Upper lobe of left lung (tissue), 6 donors: ENCODE measurements at regions not wholly inside any gene's neighbourhood (a gene's known extent, or its start where the extent isn't known, plus 50 kb on each side); places are given as distances from the start of the nearest gene placed in this dataset.

Experiments used
- ATAC-seq, 2 donors: fragments of 200-7000 bp; cut with Tn5 transposase; one replicate each; pipeline ENCODE4 v1.9.1; 2022; ENCODE audit warnings: mild to moderate bottlenecking in 2 of 2, moderate library complexity in 2 of 2; ENCODE audit not compliant: low FRiP score in 2 of 2
- DNase-seq, 2 donors: peaks; one replicate each; pipeline ENCODE4 v3.0.0-alpha.2; 2019 to 2020
- H3K27ac ChIP-seq, 4 donors: fragments of 200-600 bp; sonication (generic); one replicate each; pipeline ENCODE4 v1.5.1; 2016 to 2019
- H3K27me3 ChIP-seq, 4 donors: fragments of 200-600 bp; sonication (generic); one replicate each; pipeline ENCODE4 v1.5.1; 2017 to 2019
- H3K36me3 ChIP-seq, 4 donors: fragments of 200-600 bp; sonication (generic); one replicate each; pipeline ENCODE4 v1.5.1; 2016 to 2019
- H3K4me1 ChIP-seq, 4 donors: fragments of 200-600 bp; sonication (generic); one replicate each; pipeline ENCODE4 v1.5.1; 2018 to 2019
- H3K4me3 ChIP-seq, 4 donors: fragments of 200-600 bp; sonication (generic); one replicate each; pipeline ENCODE4 v1.5.1; 2017 to 2019; ENCODE audit warnings: mild to moderate bottlenecking in 2 of 4, moderate library complexity in 1 of 4
- H3K9me3 ChIP-seq, 4 donors: fragments of 200-600 bp; sonication (generic); one replicate each; pipeline ENCODE4 v1.5.1; 2018 to 2019
- EP300 ChIP-seq, 4 donors: sonication (generic); formaldehyde crosslinking; IDR thresholded peaks; one replicate each; pipeline ENCODE4 v1.5.1; 2017; ENCODE audit warnings: antibody characterized with exemption in 4 of 4, control low read depth in 2 of 4
- POLR2A ChIP-seq, 4 donors: fragments of 450-650 bp; IDR thresholded peaks; one replicate each; pipeline ENCODE4 v1.5.1; 2016 to 2017; ENCODE audit warnings: antibody characterized with exemption in 4 of 4, mild to moderate bottlenecking in 2 of 4
- POLR2AphosphoS5 ChIP-seq, 2 donors: sonication (generic); formaldehyde crosslinking; IDR thresholded peaks; one replicate each; pipeline ENCODE4 v1.5.1; 2017; ENCODE audit warnings: antibody characterized with exemption in 2 of 2
- WGBS, 2 donors: methylation state at CpG; one replicate each; pipeline ENCODE4 v1.1.5; 2017 to 2018; 5-methylcytosine and 5-hydroxymethylcytosine counted together
- TF ChIP-seq, protein P1 (sequence below), 6 experiments: fragments of 450-650 bp in 4 of 6; fragments of 200-600 bp in 2 of 6; sonication (generic) in 2 of 6; IDR thresholded peaks; one replicate each; pipeline ENCODE4 v1.5.1; 2016 to 2019; ENCODE audit warnings: antibody characterized with exemption in 6 of 6
- donor health status: DM: no; HTN: no; CAD: no; lungs with moderate emphysema.
- donor health status: DM: no; HTN: yes; CAD: no; lungs with severe emphysema.

DNA sequence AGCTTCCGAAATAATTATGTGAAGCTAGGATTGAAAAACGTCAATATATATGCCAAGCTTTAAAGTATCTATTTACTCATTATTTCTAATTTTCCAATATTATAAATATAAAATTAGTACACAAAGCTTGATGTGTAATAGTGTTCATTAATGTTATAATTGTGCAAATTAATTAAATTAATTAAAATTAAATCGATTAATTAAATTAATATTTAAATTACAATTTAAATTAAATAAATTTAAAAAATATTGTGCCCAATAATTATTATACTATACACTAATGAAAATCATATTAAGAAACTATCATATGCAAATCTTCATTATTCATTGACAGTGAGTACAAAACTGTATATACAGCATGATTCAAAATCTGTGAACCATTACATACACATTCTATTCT lies 409.8 kb downstream of the FAM170A start:
- WGBS, 2 donors: 61 to 78% methylated on average over 3 of the region's 3 CpGs
- Histone ChIP-seq H3K4me1 (no peaks in the 10 kb centered on the region), H3K4me3 (no peak overlapping the region), H3K9me3 (no peaks in the 10 kb centered on the region), H3K27me3 (no peaks in the 10 kb centered on the region), H3K36me3 (no peaks in the 10 kb centered on the region), H3K27ac (no peak overlapping the region)
- DNase-seq (no peak), ATAC-seq (no peak)
- TF ChIP-seq POLR2AphosphoS5 (IDR thresholded peaks at IDR 0.05) (no peak), POLR2A (IDR thresholded peaks at IDR 0.05) (no peak), EP300 (IDR thresholded peaks at IDR 0.05) (no peak)
- TF ChIP-seq, protein P1, sequence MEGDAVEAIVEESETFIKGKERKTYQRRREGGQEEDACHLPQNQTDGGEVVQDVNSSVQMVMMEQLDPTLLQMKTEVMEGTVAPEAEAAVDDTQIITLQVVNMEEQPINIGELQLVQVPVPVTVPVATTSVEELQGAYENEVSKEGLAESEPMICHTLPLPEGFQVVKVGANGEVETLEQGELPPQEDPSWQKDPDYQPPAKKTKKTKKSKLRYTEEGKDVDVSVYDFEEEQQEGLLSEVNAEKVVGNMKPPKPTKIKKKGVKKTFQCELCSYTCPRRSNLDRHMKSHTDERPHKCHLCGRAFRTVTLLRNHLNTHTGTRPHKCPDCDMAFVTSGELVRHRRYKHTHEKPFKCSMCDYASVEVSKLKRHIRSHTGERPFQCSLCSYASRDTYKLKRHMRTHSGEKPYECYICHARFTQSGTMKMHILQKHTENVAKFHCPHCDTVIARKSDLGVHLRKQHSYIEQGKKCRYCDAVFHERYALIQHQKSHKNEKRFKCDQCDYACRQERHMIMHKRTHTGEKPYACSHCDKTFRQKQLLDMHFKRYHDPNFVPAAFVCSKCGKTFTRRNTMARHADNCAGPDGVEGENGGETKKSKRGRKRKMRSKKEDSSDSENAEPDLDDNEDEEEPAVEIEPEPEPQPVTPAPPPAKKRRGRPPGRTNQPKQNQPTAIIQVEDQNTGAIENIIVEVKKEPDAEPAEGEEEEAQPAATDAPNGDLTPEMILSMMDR (IDR thresholded peaks at IDR 0.05): no peak

DNA sequence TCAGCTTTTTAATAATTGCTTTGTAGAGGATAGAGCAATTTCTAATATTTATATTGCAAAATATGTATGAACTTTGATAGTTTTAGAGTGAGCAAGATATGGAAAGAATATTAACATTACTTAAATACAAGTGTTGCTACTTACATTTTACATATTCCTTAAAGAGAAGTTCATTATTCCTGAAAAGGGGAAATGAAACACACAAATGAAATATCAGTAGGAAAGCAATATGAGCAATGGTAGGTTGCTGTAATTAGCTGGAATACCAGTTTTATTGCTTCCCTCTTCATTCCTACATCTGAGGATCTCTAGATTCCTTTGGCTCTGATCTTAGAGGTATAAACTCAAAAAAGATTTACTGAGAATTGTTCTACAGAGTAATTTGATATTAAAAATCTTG lies 414.1 kb downstream of the FAM170A start:
- no peak for TF ChIP-seq POLR2AphosphoS5 (IDR thresholded peaks at IDR 0.05)
- TF ChIP-seq POLR2A (IDR thresholded peaks at IDR 0.05): no peak
- TF ChIP-seq EP300 (IDR thresholded peaks at IDR 0.05): no peak
- TF ChIP-seq, protein P1 (IDR thresholded peaks at IDR 0.05): no peak
- ATAC-seq (no peak), DNase-seq (no peak)

DNA sequence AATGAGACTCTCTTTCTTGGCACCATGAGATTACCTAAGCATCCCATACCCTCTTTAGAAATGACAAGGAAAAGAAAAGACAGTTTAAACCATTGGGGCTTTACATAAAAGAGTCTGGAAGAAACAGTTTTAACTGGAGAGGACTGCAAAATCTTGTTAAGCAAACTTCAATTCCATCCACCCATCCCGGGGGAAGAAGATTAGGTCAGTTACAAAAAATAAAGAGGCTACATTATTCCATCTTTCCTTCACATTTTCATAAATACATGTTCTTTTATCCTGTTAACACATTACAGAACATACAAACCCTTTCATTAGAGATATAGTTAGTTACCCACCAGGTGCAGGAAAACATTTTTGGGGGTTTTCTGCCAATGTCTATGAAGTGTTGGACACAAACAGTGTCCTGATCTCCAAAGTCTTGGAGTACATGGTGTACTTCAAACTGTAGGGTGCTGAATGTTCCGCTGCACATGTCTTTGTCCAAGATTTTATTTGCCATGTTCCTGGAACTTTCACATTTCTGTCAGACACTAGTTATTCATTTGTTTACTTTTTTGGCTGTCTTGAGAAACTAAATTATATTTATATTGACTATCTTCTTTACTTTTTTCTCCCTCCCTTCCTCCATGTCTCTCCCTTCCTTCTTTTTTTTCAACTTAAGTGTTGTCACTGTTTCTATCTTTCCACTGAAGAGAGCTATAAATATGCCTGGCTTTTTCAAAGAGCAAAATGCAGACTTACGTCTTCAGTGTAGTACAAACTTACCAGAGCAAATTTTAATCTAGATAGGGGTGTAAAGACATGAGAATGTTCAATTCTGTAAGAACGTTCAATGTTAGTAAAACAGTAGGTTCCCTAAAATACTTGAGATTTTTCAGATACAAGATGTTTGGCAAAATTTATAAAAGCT lies 410.9 kb upstream of the PRR16 start:
- TF ChIP-seq POLR2AphosphoS5 (IDR thresholded peaks at IDR 0.05) (peak in 1 of 2 donors; percentile 49), POLR2A (IDR thresholded peaks at IDR 0.05) (no peak), EP300 (IDR thresholded peaks at IDR 0.05) (peak in 2 of 4 donors; percentile 83 to 95)
- TF ChIP-seq, protein P1 (IDR thresholded peaks at IDR 0.05): no peak
- H3K27me3 ChIP-seq: no peaks in the 10 kb centered on the region
- no peaks in the 10 kb centered on the region for H3K4me1 ChIP-seq
- H3K27ac ChIP-seq: peak overlapping the region in 1 of 4 donors; percentile 57
- H3K36me3 ChIP-seq: no peaks in the 10 kb centered on the region
- DNase-seq: no peak
- H3K9me3 ChIP-seq: no peaks in the 10 kb centered on the region
- 65 to 75% methylated on average over 4 of the region's 4 CpGs for WGBS, 2 donors
- no peak for ATAC-seq
- no peak overlapping the region for H3K4me3 ChIP-seq

More for the DNA sequence above, 414.1 kb downstream of the FAM170A start:
- Histone ChIP-seq H3K27ac (no peak overlapping the region), H3K27me3 (no peaks in the 10 kb centered on the region), H3K36me3 (no peaks in the 10 kb centered on the region), H3K9me3 (no peaks in the 10 kb centered on the region), H3K4me1 (no peaks in the 10 kb centered on the region), H3K4me3 (no peak overlapping the region)

DNA sequence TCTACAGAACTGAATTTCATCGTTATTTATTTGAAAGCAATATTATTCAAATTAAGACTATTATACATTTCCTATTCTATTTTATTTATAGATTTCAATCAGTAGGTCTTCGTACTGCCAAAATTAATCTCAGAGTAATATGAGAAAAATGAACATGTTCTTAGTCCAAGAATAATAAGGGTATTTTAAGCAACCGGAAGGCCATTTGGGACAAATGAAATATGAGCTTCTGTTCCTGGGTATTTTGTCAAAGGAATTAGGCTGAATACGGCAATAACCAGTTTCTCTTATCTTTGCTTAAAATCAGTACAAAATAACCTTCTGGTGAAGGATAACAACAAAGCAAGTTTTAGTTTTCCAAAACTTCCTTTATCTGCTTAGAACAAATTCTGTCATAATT lies 410.3 kb upstream of the PRR16 start:
- TF ChIP-seq, protein P1 (IDR thresholded peaks at IDR 0.05): no peak
- H3K27ac ChIP-seq: no peak overlapping the region
- ATAC-seq (no peak), DNase-seq (no peak)
- no peaks in the 10 kb centered on the region for H3K9me3 ChIP-seq
- no peak overlapping the region for H3K4me3 ChIP-seq
- WGBS, 2 donors: 72 to 84% methylated on average over 4 of the region's 4 CpGs
- no peaks in the 10 kb centered on the region for H3K4me1 ChIP-seq
- no peaks in the 10 kb centered on the region for H3K27me3 ChIP-seq
- H3K36me3 ChIP-seq: no peaks in the 10 kb centered on the region

DNA sequence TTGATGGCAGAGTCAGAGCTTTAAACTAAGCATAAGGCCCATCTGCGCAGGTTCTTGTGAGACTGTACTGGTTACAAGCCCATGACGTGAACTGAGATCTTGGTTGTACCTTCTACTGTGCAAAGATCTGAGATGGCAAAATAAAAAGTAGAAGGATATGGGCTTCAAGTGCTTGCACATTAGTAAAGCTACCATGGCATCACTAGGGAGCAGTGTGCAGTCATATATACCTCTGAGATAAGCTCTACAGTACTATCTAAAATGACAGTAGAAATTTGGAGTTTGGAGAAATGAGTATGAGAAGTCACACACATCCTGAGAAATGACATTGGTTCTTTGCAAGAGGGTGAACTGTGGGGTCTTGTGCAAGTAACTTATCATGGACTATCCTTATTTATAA lies 408.2 kb upstream of the PRR16 start:
- Histone ChIP-seq H3K27ac (no peak overlapping the region), H3K4me3 (no peak overlapping the region), H3K9me3 (no peaks in the 10 kb centered on the region), H3K4me1 (no peaks in the 10 kb centered on the region), H3K36me3 (no peaks in the 10 kb centered on the region), H3K27me3 (no peaks in the 10 kb centered on the region)
- TF ChIP-seq POLR2AphosphoS5 (IDR thresholded peaks at IDR 0.05): no peak
- TF ChIP-seq, protein P1 (IDR thresholded peaks at IDR 0.05): peak in 1 of 6 experiments; percentile 11
- TF ChIP-seq EP300 (IDR thresholded peaks at IDR 0.05): no peak
- TF ChIP-seq POLR2A (IDR thresholded peaks at IDR 0.05): no peak
- WGBS, 2 donors: 91 to 93% methylated on average over 2 of the region's 2 CpGs
- no peak for DNase-seq
- no peak for ATAC-seq
